ENCODE measurements at regions not wholly inside any gene's neighbourhood (a gene's known extent, or its start where the extent isn't known, plus 50 kb on each side); places are given as distances from the start of the nearest gene placed in this dataset.

- TF ChIP-seq CTCF (IDR thresholded peaks at IDR 0.05; ENCODE audit: low read depth, low read length, poor library complexity, severe bottlenecking): no peak
- TF ChIP-seq EZH2phosphoT487 (IDR thresholded peaks at IDR 0.05; ENCODE audit: borderline replicate concordance, low read length): no peak
Observed at GRCh38 chr12:111209811-111210210, 159.1 kb downstream of the PHETA1 start.
